NCI-H748 treated with DMSO at 0.1 percent for 48 hours (cell line): ENCODE measurements at regions not wholly inside any gene's neighbourhood (a gene's known extent, or its start where the extent isn't known, plus 50 kb on each side); places are given as distances from the start of the nearest gene placed in this dataset.
"Not testable (repeated sequence)": the region's sequence is repeated elsewhere in the genome, so short reads cannot be mapped to it uniquely, and the experiment has no call there.

Source experiments
- DNase-seq: peaks from one replicate; lab custom pipeline; 2025; lab: John Stamatoyannopoulos, UW

GRCh38 chr11:42311514-42311913, 852.1 kb upstream of the LRRC4C start:
- DNase-seq, result no peak

- DNase-seq, result no peak
Observed at GRCh38 chr11:42311944-42312343, 852.5 kb upstream of the LRRC4C start.

- DNase-seq, result no peak
Observed at GRCh38 chr11:42315267-42315666, 855.8 kb upstream of the LRRC4C start.

- no peak for DNase-seq
Observed at GRCh38 chr11:42315846-42316245, 856.4 kb upstream of the LRRC4C start.

GRCh38 chr11:42319921-42320320, 860.5 kb upstream of the LRRC4C start:
- no peak for DNase-seq

- no peak for DNase-seq
Observed at GRCh38 chr11:42329929-42330565, 870.6 kb upstream of the LRRC4C start.

GRCh38 chr11:42337786-42338455, 878.5 kb upstream of the LRRC4C start:
- no peak for DNase-seq

- DNase-seq, result no peak
Observed at GRCh38 chr11:42344204-42344792, 884.8 kb upstream of the LRRC4C start.

- no peak for DNase-seq
Observed at GRCh38 chr11:42345933-42346332, 886.5 kb upstream of the LRRC4C start.

GRCh38 chr11:42363701-42364100, 904.2 kb upstream of the LRRC4C start:
- DNase-seq, result no peak

- no peak for DNase-seq
Observed at GRCh38 chr11:42390116-42390515, 921.7 kb upstream of the API5 start.

GRCh38 chr11:42397483-42397882, 914.3 kb upstream of the API5 start:
- no peak for DNase-seq

- DNase-seq, result peak; percentile 44
Observed at GRCh38 chr11:42407341-42407740, 904.5 kb upstream of the API5 start.

GRCh38 chr11:42410251-42410955, 901.4 kb upstream of the API5 start:
- no peak for DNase-seq

- DNase-seq, result no peak
Observed at GRCh38 chr11:42412590-42412989, 899.2 kb upstream of the API5 start.

GRCh38 chr11:42417691-42418090, 894.1 kb upstream of the API5 start:
- DNase-seq, result no peak

GRCh38 chr11:42422090-42422489, 889.7 kb upstream of the API5 start:
- DNase-seq, result no peak

GRCh38 chr11:42434911-42435310, 876.9 kb upstream of the API5 start:
- DNase-seq, result not testable (repeated sequence)

- DNase-seq, result no peak
Observed at GRCh38 chr11:42444406-42444805, 867.4 kb upstream of the API5 start.

GRCh38 chr11:42462558-42463310, 849.1 kb upstream of the API5 start:
- DNase-seq, result no peak

GRCh38 chr11:42465623-42466022, 846.2 kb upstream of the API5 start:
- no peak for DNase-seq

- DNase-seq, result no peak
Observed at GRCh38 chr11:42473106-42473505, 838.7 kb upstream of the API5 start.
